HG03354 (cell line): ENCODE measurements at regions not wholly inside any gene's neighbourhood (a gene's known extent, or its start where the extent isn't known, plus 50 kb on each side); places are given as distances from the start of the nearest gene placed in this dataset.
"Not testable (repeated sequence)": the region's sequence is repeated elsewhere in the genome, so short reads cannot be mapped to it uniquely, and the experiment has no call there.

ENCODE experiments used
- ATAC-seq: cut with Tn5 transposase; IDR thresholded peaks from one replicate; pipeline ENCODE4 v1.9.1; 2021; ENCODE audit warnings: mild to moderate bottlenecking; ENCODE audit not compliant: unreplicated experiment, poor library complexity, severe bottlenecking

DNA sequence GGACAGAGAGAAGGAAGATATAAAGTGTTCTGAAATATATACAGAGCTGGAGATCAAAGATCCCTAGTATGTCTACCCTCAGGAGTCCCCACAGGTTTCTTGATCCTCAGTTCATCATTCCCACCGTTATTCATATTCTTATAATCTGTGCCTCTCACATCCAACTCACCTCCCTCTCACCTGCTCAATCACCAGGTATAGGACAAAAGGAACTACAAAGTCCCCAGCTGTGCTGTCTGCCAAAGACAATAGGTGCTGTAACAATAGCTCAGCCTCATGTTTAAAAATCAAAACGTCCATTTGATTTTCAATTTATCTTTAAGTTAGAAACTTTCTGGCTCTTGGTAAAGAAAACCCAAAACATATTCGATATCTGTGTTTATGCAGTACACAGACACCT, 121.1 kb upstream of the PKN2 start:
- no peak for ATAC-seq

DNA sequence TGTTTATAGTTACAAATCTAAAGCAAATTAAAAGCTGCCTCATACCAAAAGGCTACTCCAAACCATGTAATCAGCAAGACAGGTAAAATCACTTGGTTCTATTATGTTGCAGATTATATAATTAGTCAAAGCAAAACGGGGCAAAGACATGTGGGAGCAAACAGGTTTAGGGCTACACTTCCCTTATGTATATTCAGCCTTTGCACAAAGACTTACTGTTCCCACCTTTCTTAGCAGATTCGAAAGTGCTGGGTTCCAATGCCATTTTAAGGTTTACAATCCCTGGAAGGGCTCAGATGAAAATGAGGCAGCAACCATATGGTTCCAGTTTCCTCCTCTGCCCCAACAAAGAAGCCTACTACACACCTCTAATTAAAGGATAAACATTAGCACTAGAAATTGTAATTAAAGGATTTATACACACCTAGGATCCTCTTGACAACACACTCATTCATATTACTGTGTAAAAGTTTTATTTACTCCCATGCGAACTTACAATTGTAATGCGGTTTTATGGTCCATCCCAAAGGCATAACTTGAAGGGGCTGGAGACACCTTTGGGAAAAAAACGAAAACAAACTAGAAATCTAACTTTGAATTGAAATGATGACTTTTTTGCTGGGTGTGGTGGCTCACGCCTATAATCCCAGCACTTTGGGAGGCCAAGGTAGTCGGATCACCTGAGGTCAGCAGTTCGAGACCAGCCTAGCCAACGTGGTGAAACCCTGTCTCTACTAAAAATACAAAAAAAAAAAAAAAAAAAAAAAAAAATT, 117.3 kb upstream of the PKN2 start:
- no peak for ATAC-seq

DNA sequence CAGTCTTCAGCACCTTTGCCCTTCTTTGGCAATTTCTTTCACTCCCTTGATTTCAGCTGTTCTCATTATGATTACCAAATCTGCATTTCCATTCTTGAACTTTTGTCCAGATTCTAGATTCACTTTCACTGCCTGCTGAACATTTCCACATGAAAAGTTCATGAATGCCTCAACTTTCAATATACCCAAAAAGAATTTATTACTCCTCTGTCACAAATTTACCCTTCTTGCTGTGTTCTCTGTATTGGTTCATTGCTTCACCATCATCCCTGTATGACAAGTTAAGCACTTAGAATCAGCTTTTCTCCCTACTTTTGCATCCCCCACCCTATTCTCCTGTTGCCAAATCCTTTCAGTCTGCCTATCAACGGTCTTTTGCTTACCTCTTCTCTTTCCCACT, 112.6 kb upstream of the PKN2 start:
- no peak for ATAC-seq

DNA sequence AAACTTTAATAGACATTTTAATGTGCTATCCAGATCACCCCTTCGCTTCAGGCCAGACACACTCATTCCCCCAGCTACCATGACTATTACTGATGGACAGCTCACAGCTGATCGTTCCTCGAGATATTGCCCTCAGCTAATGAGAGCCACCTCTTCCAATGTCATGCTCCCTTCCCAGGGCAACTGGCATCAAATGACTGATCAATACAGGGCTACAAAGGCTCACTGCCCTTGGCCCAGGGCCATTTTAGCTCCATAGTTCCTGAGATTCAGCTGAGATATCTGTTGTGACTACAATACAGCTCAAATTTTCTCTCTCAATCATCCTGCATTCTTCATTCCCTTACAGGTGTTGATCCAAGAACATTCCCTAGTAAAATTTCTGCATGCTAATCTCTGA, 104.5 kb upstream of the PKN2 start:
- no peak for ATAC-seq

DNA sequence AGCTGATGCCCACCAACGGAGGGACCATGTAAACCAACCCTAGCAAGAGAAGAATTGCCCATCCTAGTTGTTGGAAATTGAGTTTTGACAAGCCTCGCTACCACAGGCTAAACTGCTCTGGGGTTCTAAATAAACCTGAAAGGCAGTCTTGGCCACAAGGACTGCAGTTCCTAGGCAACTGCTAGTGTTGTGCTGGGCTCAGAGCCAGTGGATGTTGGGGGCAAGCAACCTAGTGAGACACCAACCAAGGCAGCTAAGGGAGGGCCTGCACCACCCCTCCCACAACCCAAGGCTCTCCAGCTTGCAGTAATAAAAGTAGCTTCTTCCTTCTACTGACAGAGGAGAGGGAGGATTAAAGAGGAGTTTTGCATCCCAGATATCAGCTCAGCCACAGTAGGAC, 102.4 kb upstream of the PKN2 start:
- no peak for ATAC-seq

DNA sequence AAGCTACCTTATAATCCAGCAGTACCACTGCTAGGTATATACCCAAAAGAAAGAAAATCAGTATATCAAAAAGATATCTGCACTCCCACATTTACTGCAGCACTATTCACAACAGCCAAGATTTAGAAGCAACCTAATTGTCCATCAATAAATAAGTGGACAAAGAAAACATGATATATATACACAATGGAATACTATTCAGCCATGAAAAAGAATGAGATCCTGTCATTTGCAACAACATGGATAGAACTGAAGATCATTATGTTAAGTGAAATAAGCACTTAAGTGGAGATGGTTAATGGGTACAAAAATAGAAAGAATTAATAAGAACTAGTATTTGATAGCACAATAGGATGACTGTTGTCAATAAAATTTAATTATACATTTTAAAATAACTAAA, 90.7 kb upstream of the PKN2 start:
- ATAC-seq = no peak

DNA sequence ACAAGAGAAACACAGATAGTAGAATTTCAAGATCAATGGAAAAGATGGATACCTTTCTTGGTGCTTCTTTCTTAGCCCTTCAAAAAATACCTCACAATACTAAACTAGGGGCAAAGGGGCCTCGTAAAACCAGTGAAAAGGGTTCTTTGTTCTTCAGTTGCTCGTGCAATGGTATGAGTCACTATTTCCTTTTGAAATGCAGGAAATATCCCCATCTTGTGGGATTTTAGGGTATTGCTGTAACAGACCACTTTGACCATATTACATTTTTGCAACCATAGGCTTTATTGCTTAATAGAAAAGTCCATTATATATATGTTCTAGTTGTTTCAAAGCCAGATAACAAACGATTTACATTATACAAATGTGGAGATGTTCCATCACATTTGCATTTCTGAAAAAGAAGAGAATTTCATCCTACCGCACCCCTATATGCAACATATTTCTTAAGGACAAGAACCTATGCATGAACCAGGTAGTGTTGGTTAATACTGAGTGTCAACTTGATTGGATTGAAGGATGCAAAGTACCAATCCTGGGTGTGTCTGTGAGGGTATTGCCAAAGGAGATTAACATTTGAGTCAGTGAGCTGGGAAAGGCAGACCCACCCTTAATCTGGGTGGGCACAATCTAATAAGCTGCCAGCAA, 88.6 kb upstream of the PKN2 start:
- peak; percentile 76 for ATAC-seq

DNA sequence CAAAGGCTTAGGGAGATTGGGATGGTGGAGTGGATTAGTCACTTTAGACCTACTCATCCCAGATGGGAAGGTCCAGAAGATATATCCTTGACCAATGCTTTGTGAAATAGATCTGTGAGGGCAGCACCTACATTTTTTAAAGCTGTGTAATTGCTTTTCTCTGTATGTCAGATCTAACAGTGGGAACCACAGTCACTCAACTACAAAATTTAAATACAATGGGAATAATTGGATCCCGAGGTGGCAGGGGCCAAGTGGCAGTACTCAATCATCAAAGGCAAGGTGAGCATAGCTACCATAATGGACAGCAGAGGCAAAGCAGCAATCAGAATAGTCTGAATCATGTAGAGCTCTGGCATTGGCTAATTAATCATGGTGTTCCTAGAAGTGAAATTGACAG, 86.1 kb upstream of the PKN2 start:
- not testable (repeated sequence) for ATAC-seq

DNA sequence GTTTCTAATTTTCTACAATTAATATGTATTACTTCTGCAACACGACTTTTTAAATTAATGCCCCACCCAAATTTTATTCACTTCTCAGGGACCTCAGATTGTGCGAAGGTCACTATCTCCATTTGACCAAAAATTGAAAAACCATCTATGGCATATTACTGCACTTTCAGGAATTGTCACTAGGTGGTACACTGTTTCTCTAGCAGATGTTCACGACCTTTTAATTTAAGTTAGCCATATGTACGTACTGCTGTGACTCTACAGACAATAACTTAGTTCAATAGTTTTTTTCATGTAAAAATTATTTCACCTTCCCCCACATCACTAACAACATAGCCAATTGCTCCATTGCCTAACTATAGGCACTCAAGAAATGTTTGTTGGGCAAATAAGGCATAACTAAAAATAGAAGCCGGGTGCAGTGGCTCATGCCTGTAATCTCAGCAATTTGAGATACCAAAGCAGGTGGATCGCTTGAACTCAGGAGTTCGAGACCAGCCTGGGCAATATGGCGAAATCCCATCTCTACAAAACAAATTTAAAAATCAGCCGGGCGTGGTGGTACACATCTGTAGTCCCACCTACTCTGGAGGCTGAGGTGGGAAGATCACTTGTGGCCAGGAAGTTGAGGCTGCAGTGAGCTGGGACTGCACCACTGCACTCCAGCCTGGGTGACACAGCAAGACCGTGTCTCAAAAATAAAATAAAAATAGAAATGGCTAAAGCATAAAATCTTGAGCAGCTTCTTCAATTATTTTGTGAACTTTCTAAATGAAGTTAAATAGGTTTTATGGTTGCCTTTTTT, 75.7 kb upstream of the PKN2 start:
- ATAC-seq = peak; percentile 87

DNA sequence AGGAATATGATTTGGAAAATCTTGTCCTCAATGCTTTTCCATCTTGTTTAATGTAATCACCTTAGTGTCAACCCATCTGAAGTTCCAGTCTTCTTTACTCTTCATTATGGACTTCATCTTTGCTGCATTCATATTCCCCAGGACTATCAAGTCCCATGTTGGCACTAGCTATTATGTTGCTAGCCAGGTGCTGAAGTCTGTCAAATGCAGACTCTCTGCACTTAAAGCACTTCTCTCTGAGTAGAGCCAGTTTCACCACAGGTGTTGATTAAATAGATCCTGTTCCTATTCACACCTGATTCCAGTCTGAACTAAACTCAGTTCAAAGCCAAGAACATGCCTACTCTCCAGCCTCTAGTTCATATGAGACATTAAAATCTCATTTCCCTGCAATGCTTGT, 75.0 kb upstream of the PKN2 start:
- ATAC-seq = no peak

DNA sequence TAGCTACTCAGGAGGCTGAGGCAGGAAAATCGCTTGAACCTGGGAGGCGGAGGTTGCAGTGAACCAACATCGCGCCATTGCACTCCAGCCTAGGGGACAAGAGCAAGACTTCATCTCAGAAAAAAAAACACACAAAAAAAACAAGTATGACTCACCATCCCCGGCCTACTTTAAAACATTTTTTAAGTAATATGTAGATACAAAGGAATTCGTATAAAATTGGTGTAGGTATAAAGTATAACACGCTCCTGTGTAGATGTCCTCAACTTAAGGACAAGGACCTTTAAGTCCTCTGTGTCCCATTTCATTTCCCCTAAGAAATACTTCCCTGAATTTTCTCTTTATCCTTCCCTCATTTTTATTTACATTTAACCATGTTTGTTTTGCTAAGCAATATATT, 73.4 kb upstream of the PKN2 start:
- ATAC-seq = no peak

DNA sequence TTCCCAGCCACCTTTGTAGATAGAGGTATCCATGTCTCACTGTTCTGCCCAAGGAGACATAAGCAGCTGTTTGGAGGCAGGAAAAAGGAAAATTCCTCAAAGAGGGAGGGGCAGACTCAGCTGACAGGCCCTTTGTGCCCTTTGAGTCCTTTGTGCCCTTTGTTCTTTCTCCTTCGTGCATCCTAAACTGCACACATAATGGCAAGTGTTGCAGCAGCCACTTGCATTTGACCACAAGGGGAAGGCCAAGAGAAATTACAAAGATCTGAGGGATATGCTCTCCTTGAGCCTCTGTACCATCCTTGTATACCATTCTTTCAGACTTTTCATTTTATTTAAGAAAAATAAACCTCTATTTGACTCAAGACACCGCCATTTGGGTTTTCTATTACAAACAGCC, 71.8 kb upstream of the PKN2 start:
- no peak for ATAC-seq

DNA sequence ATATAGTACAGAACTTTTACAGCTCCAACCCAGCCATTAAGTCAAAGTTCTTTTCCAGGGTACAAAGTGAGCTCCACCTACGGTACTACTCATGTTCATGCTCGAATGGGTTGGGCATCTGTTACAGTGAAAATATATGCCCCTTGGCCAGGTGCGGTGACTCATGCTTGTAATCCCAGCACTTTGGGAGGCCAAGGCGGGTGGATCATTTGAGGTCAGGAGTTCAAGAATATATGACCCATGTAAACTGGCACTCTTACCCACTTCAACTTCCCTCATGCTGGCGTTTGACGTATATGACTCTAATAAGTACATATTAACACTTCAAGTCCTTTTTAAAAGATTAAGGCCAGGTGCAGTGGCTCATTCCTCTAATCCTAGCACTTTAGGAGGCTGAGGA, 71.3 kb upstream of the PKN2 start:
- ATAC-seq = no peak

DNA sequence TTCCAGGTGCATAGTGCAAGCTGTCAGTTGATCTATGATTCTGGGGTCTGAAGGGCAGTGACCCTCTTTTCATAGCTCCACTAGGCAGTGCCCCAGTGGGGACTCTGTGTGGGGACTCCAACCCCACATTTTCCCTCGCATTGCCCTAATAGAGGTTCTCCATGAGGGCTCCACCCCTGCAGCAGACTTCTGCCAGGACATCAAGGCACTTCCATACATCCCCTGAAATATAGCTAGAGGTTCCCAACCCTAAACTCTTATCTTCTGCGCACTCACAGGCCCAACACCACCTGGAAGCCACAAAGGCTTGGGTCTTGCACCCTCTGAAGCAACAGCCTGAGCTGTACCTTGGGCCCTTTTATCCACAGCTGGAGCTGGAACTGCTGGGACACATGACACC, 65.7 kb upstream of the PKN2 start:
- ATAC-seq = no peak

DNA sequence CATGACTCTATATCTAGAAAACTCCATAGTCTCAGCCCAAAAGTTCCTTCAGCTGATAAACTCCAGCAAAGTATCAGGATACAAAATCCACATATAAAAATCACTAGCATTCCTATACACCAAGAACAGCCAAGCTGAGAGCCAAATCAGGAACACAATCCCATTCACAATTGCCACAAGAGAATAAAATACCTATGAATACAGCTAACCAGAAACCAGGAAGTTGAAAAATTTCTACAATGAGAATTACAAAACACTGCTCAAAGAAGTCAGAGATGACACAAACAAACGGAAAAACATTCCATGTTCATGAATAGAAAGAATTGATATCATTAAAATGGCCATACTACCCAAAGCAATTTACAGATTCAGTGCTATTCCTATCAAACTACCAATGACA, 61.0 kb upstream of the PKN2 start:
- ATAC-seq = not testable (repeated sequence)
